ENCODE measurements at regions not wholly inside any gene's neighbourhood (a gene's known extent, or its start where the extent isn't known, plus 50 kb on each side); places are given as distances from the start of the nearest gene placed in this dataset.

GRCh38 chr2:207328944-207329386, 163.2 kb upstream of the KLF7 start:
- Histone ChIP-seq H3K4me1 (ENCODE audit: control insufficient read depth, insufficient read depth, low read length) (no peaks in the 10 kb centered on the region), H3K27ac (ENCODE audit: low read length) (no peak overlapping the region), H3K27me3 (ENCODE audit: control insufficient read depth, insufficient read depth, low read length) (no peaks in the 10 kb centered on the region), H3K4me3 (ENCODE audit: low read length) (no peak overlapping the region), H3K9me3 (ENCODE audit: control insufficient read depth, insufficient read depth, low read length) (no peaks in the 10 kb centered on the region), H3K36me3 (ENCODE audit: control insufficient read depth, insufficient read depth, low read length) (no peaks in the 10 kb centered on the region)
- Mint-ChIP-seq H3K4me3 (no peak overlapping the region), H3K36me3 (no peaks in the 10 kb centered on the region), H3K27me3 (ENCODE audit: low read depth in 2 of 2) (peaks cover 4 to 10% of the 10 kb centered on the region in 2 donors), H3K4me1 (peaks cover 0 to 10% of the 10 kb centered on the region in 2 donors), H3K9me3 (no peaks in the 10 kb centered on the region), H3K27ac (no peak overlapping the region)
- DNase-seq (no peak), ATAC-seq (no peak)
- intact Hi-C loops (cut with micrococcal nuclease) = no loop called here
- WGBS (ENCODE audit: insufficient coverage) = 63% methylated on average over 1 of the region's 1 CpG
- TF ChIP-seq CTCF (IDR thresholded peaks at IDR 0.05) = no peak

GRCh38 chr2:207330912-207331311, 165.2 kb upstream of the KLF7 start:
- Histone ChIP-seq H3K27me3 (ENCODE audit: control insufficient read depth, insufficient read depth, low read length) (no peaks in the 10 kb centered on the region), H3K36me3 (ENCODE audit: control insufficient read depth, insufficient read depth, low read length) (no peaks in the 10 kb centered on the region), H3K4me1 (ENCODE audit: control insufficient read depth, insufficient read depth, low read length) (no peaks in the 10 kb centered on the region), H3K27ac (ENCODE audit: low read length) (no peak overlapping the region), H3K4me3 (ENCODE audit: low read length) (no peak overlapping the region), H3K9me3 (ENCODE audit: control insufficient read depth, insufficient read depth, low read length) (no peaks in the 10 kb centered on the region)
- ATAC-seq = no peak
- no peak for DNase-seq
- no peak overlapping the region for H3K27ac Mint-ChIP-seq
- 83% methylated on average over 7 of the region's 7 CpGs for WGBS (ENCODE audit: insufficient coverage)
- intact Hi-C loops (cut with micrococcal nuclease) = no loop called here
- no peak for TF ChIP-seq CTCF (IDR thresholded peaks at IDR 0.05)
- H3K36me3 Mint-ChIP-seq = no peaks in the 10 kb centered on the region
- H3K4me3 Mint-ChIP-seq = no peak overlapping the region
- peaks cover 5 to 10% of the 10 kb centered on the region in 2 donors for H3K27me3 Mint-ChIP-seq (ENCODE audit: low read depth in 2 of 2)
- no peaks in the 10 kb centered on the region for H3K9me3 Mint-ChIP-seq
- H3K4me1 Mint-ChIP-seq = peaks cover 0 to 10% of the 10 kb centered on the region in 2 donors

- Mint-ChIP-seq H3K27me3 (ENCODE audit: low read depth in 2 of 2) (peaks cover 5 to 8% of the 10 kb centered on the region in 2 donors), H3K36me3 (no peaks in the 10 kb centered on the region), H3K4me3 (no peak overlapping the region), H3K4me1 (peaks cover 0 to 10% of the 10 kb centered on the region in 2 donors), H3K27ac (no peak overlapping the region), H3K9me3 (no peaks in the 10 kb centered on the region)
- intact Hi-C loops (cut with micrococcal nuclease) = no loop called here
- no peak for TF ChIP-seq CTCF (IDR thresholded peaks at IDR 0.05)
- Histone ChIP-seq H3K4me1 (ENCODE audit: control insufficient read depth, insufficient read depth, low read length) (no peaks in the 10 kb centered on the region), H3K27me3 (ENCODE audit: control insufficient read depth, insufficient read depth, low read length) (no peaks in the 10 kb centered on the region), H3K27ac (ENCODE audit: low read length) (no peak overlapping the region), H3K4me3 (ENCODE audit: low read length) (no peak overlapping the region), H3K36me3 (ENCODE audit: control insufficient read depth, insufficient read depth, low read length) (no peaks in the 10 kb centered on the region), H3K9me3 (ENCODE audit: control insufficient read depth, insufficient read depth, low read length) (no peaks in the 10 kb centered on the region)
- DNase-seq = no peak
- 97% methylated on average over 6 of the region's 6 CpGs for WGBS (ENCODE audit: insufficient coverage)
- ATAC-seq = no peak
These were observed 165.9 kb upstream of the KLF7 start for GRCh38 chr2:207331674-207332073.

- Histone ChIP-seq H3K4me3 (ENCODE audit: low read length) (no peak overlapping the region), H3K27ac (ENCODE audit: low read length) (no peak overlapping the region), H3K27me3 (ENCODE audit: control insufficient read depth, insufficient read depth, low read length) (no peaks in the 10 kb centered on the region), H3K4me1 (ENCODE audit: control insufficient read depth, insufficient read depth, low read length) (no peaks in the 10 kb centered on the region), H3K36me3 (ENCODE audit: control insufficient read depth, insufficient read depth, low read length) (no peaks in the 10 kb centered on the region), H3K9me3 (ENCODE audit: control insufficient read depth, insufficient read depth, low read length) (no peaks in the 10 kb centered on the region)
- TF ChIP-seq CTCF (IDR thresholded peaks at IDR 0.05) = no peak
- Mint-ChIP-seq H3K9me3 (no peaks in the 10 kb centered on the region), H3K36me3 (no peaks in the 10 kb centered on the region), H3K27me3 (ENCODE audit: low read depth in 2 of 2) (peaks cover 0 to 5% of the 10 kb centered on the region in 2 donors), H3K27ac (no peak overlapping the region), H3K4me1 (peaks cover 6 to 17% of the 10 kb centered on the region in 2 donors), H3K4me3 (no peak overlapping the region)
- 34% methylated on average over 2 of the region's 3 CpGs for WGBS (ENCODE audit: insufficient coverage)
- ATAC-seq = no peak
- no peak for DNase-seq
- intact Hi-C loops (cut with micrococcal nuclease) = no loop called here
These were observed 166.9 kb upstream of the KLF7 start for GRCh38 chr2:207332480-207333212.

Data from natural killer cell (primary cell).